ENCODE measurements at regions not wholly inside any gene's neighbourhood (a gene's known extent, or its start where the extent isn't known, plus 50 kb on each side); places are given as distances from the start of the nearest gene placed in this dataset.

DNA sequence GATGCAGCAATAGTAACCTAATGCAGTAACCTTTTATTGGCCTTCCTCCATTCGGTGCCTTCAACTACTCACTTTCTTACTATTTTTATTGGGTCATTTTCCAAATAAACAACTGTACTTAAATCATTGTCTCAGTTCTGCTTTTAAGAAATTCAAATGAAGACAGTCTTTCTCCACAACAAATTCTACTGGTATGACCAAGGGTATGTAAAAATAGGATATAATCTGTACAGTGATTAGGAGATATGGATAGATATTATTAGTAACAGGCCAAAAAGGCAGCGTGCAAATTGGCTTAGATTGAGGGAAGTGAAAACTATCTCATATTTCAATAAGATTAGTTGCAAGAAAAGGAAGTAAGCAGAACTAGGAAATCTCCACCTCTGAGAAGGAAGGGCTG is 177.4 kb upstream of the PPP1R2C start:
- H4K20me1 ChIP-seq (ENCODE audit: control insufficient read depth, insufficient read depth, low read length, poor library complexity, severe bottlenecking) = no peaks in the 10 kb centered on the region
- Mint-ChIP-seq H3K4me1 (peaks cover 37% of the 10 kb centered on the region), H3K27ac (peak overlapping the region; percentile 86), H3K4me3 (peak overlapping the region; percentile 57), H3K9me3 (ENCODE audit: insufficient read depth) (no peaks in the 10 kb centered on the region), H3K27me3 (no peaks in the 10 kb centered on the region)
- intact Hi-C loops (cut with micrococcal nuclease) = loop anchor here (1.0 to 2.0 kb wide), 2 partner anchors 9 to 33 kb away; no protein-coding TSS in a partner anchor
- peak overlapping the region; percentile 65 to 79 for H3K27ac ChIP-seq (ENCODE audit: low read length in 2 of 2)
- TF ChIP-seq EZH2 (IDR thresholded peaks at IDR 0.05; ENCODE audit: borderline replicate concordance, insufficient read depth, low read depth, low read length, poor library complexity, severe bottlenecking) = no peak
- TF ChIP-seq, protein P1, sequence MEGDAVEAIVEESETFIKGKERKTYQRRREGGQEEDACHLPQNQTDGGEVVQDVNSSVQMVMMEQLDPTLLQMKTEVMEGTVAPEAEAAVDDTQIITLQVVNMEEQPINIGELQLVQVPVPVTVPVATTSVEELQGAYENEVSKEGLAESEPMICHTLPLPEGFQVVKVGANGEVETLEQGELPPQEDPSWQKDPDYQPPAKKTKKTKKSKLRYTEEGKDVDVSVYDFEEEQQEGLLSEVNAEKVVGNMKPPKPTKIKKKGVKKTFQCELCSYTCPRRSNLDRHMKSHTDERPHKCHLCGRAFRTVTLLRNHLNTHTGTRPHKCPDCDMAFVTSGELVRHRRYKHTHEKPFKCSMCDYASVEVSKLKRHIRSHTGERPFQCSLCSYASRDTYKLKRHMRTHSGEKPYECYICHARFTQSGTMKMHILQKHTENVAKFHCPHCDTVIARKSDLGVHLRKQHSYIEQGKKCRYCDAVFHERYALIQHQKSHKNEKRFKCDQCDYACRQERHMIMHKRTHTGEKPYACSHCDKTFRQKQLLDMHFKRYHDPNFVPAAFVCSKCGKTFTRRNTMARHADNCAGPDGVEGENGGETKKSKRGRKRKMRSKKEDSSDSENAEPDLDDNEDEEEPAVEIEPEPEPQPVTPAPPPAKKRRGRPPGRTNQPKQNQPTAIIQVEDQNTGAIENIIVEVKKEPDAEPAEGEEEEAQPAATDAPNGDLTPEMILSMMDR (IDR thresholded peaks at IDR 0.05) = no peak
- ATAC-seq (ENCODE audit: low read depth) = peak; percentile 76
- no peaks in the 10 kb centered on the region for H3K79me2 ChIP-seq (ENCODE audit: control insufficient read depth, insufficient read depth, low read length)
- H3K4me2 ChIP-seq (replicated peaks; ENCODE audit: low read depth, low read length, poor library complexity, severe bottlenecking) = peak overlapping the region; percentile 43
- H3K9ac ChIP-seq (ENCODE audit: low read length) = no peak overlapping the region
- peaks cover 36 to 41% of the 10 kb centered on the region in 2 donors for H3K4me1 ChIP-seq (ENCODE audit: control insufficient read depth in 2 of 2, insufficient read depth in 2 of 2, low read length in 2 of 2)
- no peaks in the 10 kb centered on the region for H3K27me3 ChIP-seq (replicated peaks in 1 of 4; ENCODE audit: control extremely low read depth in 1 of 4, control insufficient read depth in 3 of 4, insufficient read depth in 4 of 4, low read length in 3 of 4)
- peaks cover 0 to 5% (median 5%) of the 10 kb centered on the region in 3 donors for H3K9me3 ChIP-seq (ENCODE audit: control extremely low read depth in 1 of 3, control insufficient read depth in 2 of 3, insufficient read depth in 1 of 3, low read length in 2 of 3)
- ChIA-PET POLR2A (interaction anchor here (0.6 to 1.3 kb wide), 2 partner anchors 11 to 70 kb away, joined by 3 to 19 read pairs; no protein-coding TSS in a partner anchor), CTCF (interaction anchor here (0.6 to 1.2 kb wide), 2 partner anchors 11 to 1185 kb away, joined by 3 read pairs; no protein-coding TSS in a partner anchor)
- no peaks in the 10 kb centered on the region for H3K36me3 ChIP-seq (replicated peaks in 1 of 2; ENCODE audit: control extremely low read depth in 1 of 2, control insufficient read depth in 1 of 2, extremely low read depth in 1 of 2, insufficient read depth in 2 of 2, low read length in 1 of 2)
- H2AFZ ChIP-seq (ENCODE audit: insufficient read depth, low read depth, low read length, poor library complexity, severe bottlenecking) = no peak overlapping the region
- no peak overlapping the region for H3K4me3 ChIP-seq (ENCODE audit: control extremely low read depth in 1 of 5, extremely low read depth in 1 of 5, insufficient read depth in 1 of 5, low read depth in 2 of 5, low read length in 4 of 5)
- DNase-seq = peak; percentile 38
- no CpG with 5 or more reads among the region's 2 CpGs for WGBS (ENCODE audit: insufficient coverage)

DNA sequence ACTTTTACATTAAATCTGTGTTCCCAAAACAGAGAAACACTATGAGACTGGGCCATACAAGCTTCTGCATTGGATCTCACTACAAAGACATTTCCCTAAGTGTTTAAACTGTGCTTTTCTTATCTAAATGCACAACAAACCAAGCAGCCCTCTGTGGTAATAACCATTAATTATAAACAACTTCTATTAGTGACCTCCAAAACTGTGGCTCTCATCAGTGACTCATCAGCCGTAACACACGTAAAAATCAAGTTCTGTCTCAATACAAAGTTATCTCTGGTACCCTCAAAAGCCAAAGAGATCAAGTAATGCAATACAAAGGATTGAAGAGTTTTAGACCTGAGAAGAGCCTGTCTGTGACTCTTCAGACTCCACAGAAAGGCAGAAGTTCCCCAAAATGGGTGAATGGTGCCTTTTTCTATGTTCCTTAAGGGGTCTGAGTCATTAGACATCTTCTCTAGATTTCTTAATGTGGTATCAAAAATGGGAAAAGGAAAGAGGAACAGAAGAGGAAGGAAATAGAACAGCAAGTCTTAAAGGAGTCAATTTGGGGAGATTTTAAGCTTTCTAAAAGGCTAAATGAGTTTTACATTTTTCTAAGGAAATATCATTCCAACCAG is 189.8 kb upstream of the PPP1R2C start:
- H3K27ac Mint-ChIP-seq = peak overlapping the region; percentile 1
- POLR2A ChIA-PET = no interaction called here
- TF ChIP-seq, protein P1 (IDR thresholded peaks at IDR 0.05) = no peak
- TF ChIP-seq EZH2 (IDR thresholded peaks at IDR 0.05; ENCODE audit: borderline replicate concordance, insufficient read depth, low read depth, low read length, poor library complexity, severe bottlenecking) = no peak

More for the DNA sequence above, 189.8 kb upstream of the PPP1R2C start:
- Mint-ChIP-seq H3K4me3 (no peak overlapping the region), H3K27me3 (no peaks in the 10 kb centered on the region), H3K9me3 (ENCODE audit: insufficient read depth) (no peaks in the 10 kb centered on the region), H3K4me1 (peaks cover 9% of the 10 kb centered on the region)
- intact Hi-C loops (cut with micrococcal nuclease) = no loop called here
- no peaks in the 10 kb centered on the region for H3K4me1 ChIP-seq (ENCODE audit: control insufficient read depth in 2 of 2, insufficient read depth in 2 of 2, low read length in 2 of 2)
- no peak for ATAC-seq (ENCODE audit: low read depth)
- no peak overlapping the region for H3K9ac ChIP-seq (ENCODE audit: low read length)
- DNase-seq = no peak
- H2AFZ ChIP-seq (ENCODE audit: insufficient read depth, low read depth, low read length, poor library complexity, severe bottlenecking) = peak overlapping the region; percentile 14
- H3K4me3 ChIP-seq (ENCODE audit: control extremely low read depth in 1 of 5, extremely low read depth in 1 of 5, insufficient read depth in 1 of 5, low read depth in 2 of 5, low read length in 4 of 5) = no peak overlapping the region
- H4K20me1 ChIP-seq (ENCODE audit: control insufficient read depth, insufficient read depth, low read length, poor library complexity, severe bottlenecking) = no peaks in the 10 kb centered on the region
- CTCF ChIA-PET = no interaction called here
- H3K79me2 ChIP-seq (ENCODE audit: control insufficient read depth, insufficient read depth, low read length) = no peaks in the 10 kb centered on the region
- H3K36me3 ChIP-seq (replicated peaks in 1 of 2; ENCODE audit: control extremely low read depth in 1 of 2, control insufficient read depth in 1 of 2, extremely low read depth in 1 of 2, insufficient read depth in 2 of 2, low read length in 1 of 2) = no peaks in the 10 kb centered on the region
- WGBS (ENCODE audit: insufficient coverage) = no CpG with 5 or more reads among the region's 2 CpGs
- no peaks in the 10 kb centered on the region for H3K27me3 ChIP-seq (replicated peaks in 1 of 4; ENCODE audit: control extremely low read depth in 1 of 4, control insufficient read depth in 3 of 4, insufficient read depth in 4 of 4, low read length in 3 of 4)
- H3K4me2 ChIP-seq (replicated peaks; ENCODE audit: low read depth, low read length, poor library complexity, severe bottlenecking) = no peak overlapping the region
- no peaks in the 10 kb centered on the region for H3K9me3 ChIP-seq (ENCODE audit: control extremely low read depth in 1 of 3, control insufficient read depth in 2 of 3, insufficient read depth in 1 of 3, low read length in 2 of 3)
- no peak overlapping the region for H3K27ac ChIP-seq (ENCODE audit: low read length in 2 of 2)

Measured in B cell (primary cell).